ENCODE measurements at regions not wholly inside any gene's neighbourhood (a gene's known extent, or its start where the extent isn't known, plus 50 kb on each side); places are given as distances from the start of the nearest gene placed in this dataset.

GRCh38 chr18:40061086-40061485 is 1893.9 kb upstream of the PIK3C3 start:
- intact Hi-C loops (cut with DNase I; ENCODE audit: low total_unique reads): no loop called here
- no peaks in the 10 kb centered on the region for H3K27me3 ChIP-seq
- no peaks in the 10 kb centered on the region for H3K4me1 ChIP-seq

GRCh38 chr18:40060562-40060961 is 1894.5 kb upstream of the PIK3C3 start:
- no peaks in the 10 kb centered on the region for H3K36me3 ChIP-seq
- TF ChIP-seq POLR2AphosphoS5 (IDR thresholded peaks at IDR 0.05): no peak
- TF ChIP-seq POLR2A (IDR thresholded peaks at IDR 0.05): no peak
- no peak for TF ChIP-seq CTCF (IDR thresholded peaks at IDR 0.05)
- no peaks in the 10 kb centered on the region for H3K9me3 ChIP-seq
- no peak for DNase-seq (ENCODE audit: low spot score in 2 of 2)
- H3K27ac ChIP-seq: no peak overlapping the region
- H3K4me1 ChIP-seq: no peaks in the 10 kb centered on the region
- intact Hi-C loops (cut with DNase I; ENCODE audit: low total_unique reads): no loop called here
- no peaks in the 10 kb centered on the region for H3K27me3 ChIP-seq
- H3K4me3 ChIP-seq: no peak overlapping the region

More at GRCh38 chr18:40061086-40061485, 1893.9 kb upstream of the PIK3C3 start:
- no peak for DNase-seq (ENCODE audit: low spot score in 2 of 2)
- no peak for TF ChIP-seq CTCF (IDR thresholded peaks at IDR 0.05)
- no peak for TF ChIP-seq POLR2A (IDR thresholded peaks at IDR 0.05)
- TF ChIP-seq POLR2AphosphoS5 (IDR thresholded peaks at IDR 0.05): no peak
- H3K27ac ChIP-seq: no peak overlapping the region
- no peaks in the 10 kb centered on the region for H3K36me3 ChIP-seq
- H3K4me3 ChIP-seq: no peak overlapping the region
- no peaks in the 10 kb centered on the region for H3K9me3 ChIP-seq

- no peaks in the 10 kb centered on the region for H3K9me3 ChIP-seq
- no peak overlapping the region for H3K27ac ChIP-seq
- intact Hi-C loops (cut with DNase I; ENCODE audit: low total_unique reads): no loop called here
- H3K4me3 ChIP-seq: no peak overlapping the region
- no peaks in the 10 kb centered on the region for H3K27me3 ChIP-seq
- H3K4me1 ChIP-seq: no peaks in the 10 kb centered on the region
- DNase-seq (ENCODE audit: low spot score in 2 of 2): no peak
- no peaks in the 10 kb centered on the region for H3K36me3 ChIP-seq
- TF ChIP-seq POLR2AphosphoS5 (IDR thresholded peaks at IDR 0.05): no peak
- no peak for TF ChIP-seq POLR2A (IDR thresholded peaks at IDR 0.05)
- no peak for TF ChIP-seq CTCF (IDR thresholded peaks at IDR 0.05)
Observed at GRCh38 chr18:40058811-40059570, 1896.0 kb upstream of the PIK3C3 start.

- no peak overlapping the region for H3K4me3 ChIP-seq
- no peaks in the 10 kb centered on the region for H3K36me3 ChIP-seq
- no peaks in the 10 kb centered on the region for H3K27me3 ChIP-seq
- TF ChIP-seq POLR2A (IDR thresholded peaks at IDR 0.05): no peak
- no peak for TF ChIP-seq POLR2AphosphoS5 (IDR thresholded peaks at IDR 0.05)
- TF ChIP-seq CTCF (IDR thresholded peaks at IDR 0.05): no peak
- no peak overlapping the region for H3K27ac ChIP-seq
- no peaks in the 10 kb centered on the region for H3K9me3 ChIP-seq
- intact Hi-C loops (cut with DNase I; ENCODE audit: low total_unique reads): no loop called here
- no peak for DNase-seq (ENCODE audit: low spot score in 2 of 2)
- H3K4me1 ChIP-seq: no peaks in the 10 kb centered on the region
Observed at GRCh38 chr18:40056079-40056692, 1898.8 kb upstream of the PIK3C3 start.

- H3K4me1 ChIP-seq: no peaks in the 10 kb centered on the region
- no peak for DNase-seq (ENCODE audit: low spot score in 2 of 2)
- no peaks in the 10 kb centered on the region for H3K36me3 ChIP-seq
- no peak overlapping the region for H3K27ac ChIP-seq
- TF ChIP-seq CTCF (IDR thresholded peaks at IDR 0.05) (no peak), POLR2AphosphoS5 (IDR thresholded peaks at IDR 0.05) (no peak), POLR2A (IDR thresholded peaks at IDR 0.05) (no peak)
- H3K27me3 ChIP-seq: no peaks in the 10 kb centered on the region
- no peak overlapping the region for H3K4me3 ChIP-seq
- intact Hi-C loops (cut with DNase I; ENCODE audit: low total_unique reads): no loop called here
- no peaks in the 10 kb centered on the region for H3K9me3 ChIP-seq
Observed at GRCh38 chr18:40055262-40055661, 1899.8 kb upstream of the PIK3C3 start.
